B cell (primary cell): ENCODE measurements at regions not wholly inside any gene's neighbourhood (a gene's known extent, or its start where the extent isn't known, plus 50 kb on each side); places are given as distances from the start of the nearest gene placed in this dataset.
"Not testable (repeated sequence)": the region's sequence is repeated elsewhere in the genome, so short reads cannot be mapped to it uniquely, and the experiment has no call there.

Experiments
- ATAC-seq: fragments of 200-7000 bp; cut with Tn5 transposase; one replicate; pipeline ENCODE4 v1.10.0; 2021; ENCODE audit warnings: low read depth, mild to moderate bottlenecking, moderate number of reproducible peaks, moderate library complexity
- CTCF ChIA-PET: fragments of 350-600 bp; sonication (Branson Sonifier 250); formaldehyde crosslinking; loops from one replicate; lab custom pipeline; 2021; ENCODE audit warnings: antibody characterized with exemption, inconsistent platforms; lab: Charles Lee
- POLR2A ChIA-PET: fragments of 350-600 bp; sonication (Branson Sonifier 250); formaldehyde crosslinking; loops from one replicate; lab custom pipeline; 2021; ENCODE audit warnings: antibody characterized with exemption; lab: Charles Lee
- DNase-seq: peaks from one replicate; pipeline ENCODE4 v3.0.0; 2013
- H2AFZ ChIP-seq: 2 replicates; pipeline ENCODE4 v1.6.1; 2012; ENCODE audit warnings: mild to moderate bottlenecking, low read depth, low read length; ENCODE audit not compliant: insufficient read depth, poor library complexity, severe bottlenecking
- H3K27ac ChIP-seq, 2 donors: 1 replicate in 1 of 2; 2 replicates in 1 of 2; pipeline ENCODE4 v1.5.1; 2012 to 2013; ENCODE audit warnings: low read length in 2 of 2, mild to moderate bottlenecking in 2 of 2, moderate library complexity in 1 of 2
- H3K27me3 ChIP-seq, 4 experiments: fragments of 200-600 bp in 1 of 4; sonication (generic) in 1 of 4; replicated peaks in 1 of 4; 1 replicate in 2 of 4; 2 replicates in 2 of 4; pipeline versions ENCODE4 v1.6.1 to v1.7.0; 2013 to 2016; ENCODE audit warnings: low read length in 3 of 4, mild to moderate bottlenecking in 2 of 4, mixed read lengths in 1 of 4, moderate library complexity in 1 of 4; ENCODE audit not compliant: insufficient read depth in 4 of 4, control insufficient read depth in 3 of 4; ENCODE audit errors: control extremely low read depth in 1 of 4
- H3K36me3 ChIP-seq, 2 experiments: replicated peaks in 1 of 2; 1 replicate in 1 of 2; 2 replicates in 1 of 2; pipeline versions ENCODE4 v1.6.1 to v1.7.1; 2013; ENCODE audit warnings: low read length in 1 of 2; ENCODE audit not compliant: insufficient read depth in 2 of 2, control insufficient read depth in 1 of 2; ENCODE audit errors: control extremely low read depth in 1 of 2, extremely low read depth in 1 of 2
- H3K4me1 ChIP-seq, 2 donors: fragments of 200-600 bp in 1 of 2; sonication (generic) in 1 of 2; 1 replicate in 1 of 2; 2 replicates in 1 of 2; pipeline versions ENCODE4 v1.5.1 to v1.6.1; 2013 to 2017; ENCODE audit warnings: low read length in 2 of 2; ENCODE audit not compliant: control insufficient read depth in 2 of 2, insufficient read depth in 2 of 2
- H3K4me2 ChIP-seq: replicated peaks from 2 replicates; pipeline ENCODE3; 2012; ENCODE audit warnings: mild to moderate bottlenecking, low read depth, low read length; ENCODE audit not compliant: poor library complexity, severe bottlenecking
- H3K4me3 ChIP-seq, 5 experiments: fragments of 200-600 bp in 1 of 5; sonication (generic) in 1 of 5; 1 replicate in 3 of 5; 2 replicates in 2 of 5; pipeline versions ENCODE4 v1.5.1 to v1.7.0; 2011 to 2016; ENCODE audit warnings: low read length in 4 of 5, mild to moderate bottlenecking in 4 of 5, low read depth in 2 of 5, control low read depth in 1 of 5, moderate library complexity in 1 of 5; ENCODE audit not compliant: insufficient read depth in 1 of 5; ENCODE audit errors: control extremely low read depth in 1 of 5, extremely low read depth in 1 of 5
- H3K79me2 ChIP-seq: fragments of 200-600 bp; sonication (generic); one replicate; pipeline ENCODE4 v1.6.0; 2016; ENCODE audit warnings: low read length; ENCODE audit not compliant: control insufficient read depth, insufficient read depth
- H3K9ac ChIP-seq: fragments of 200-600 bp; sonication (generic); 2 replicates; pipeline ENCODE4 v1.6.1; 2017; ENCODE audit warnings: mild to moderate bottlenecking, low read length, moderate library complexity
- H3K9me3 ChIP-seq, 3 donors: one replicate each; pipeline versions ENCODE4 v1.6.1 to v1.7.1; 2013; ENCODE audit warnings: low read length in 2 of 3; ENCODE audit not compliant: control insufficient read depth in 2 of 3, insufficient read depth in 1 of 3; ENCODE audit errors: control extremely low read depth in 1 of 3
- H4K20me1 ChIP-seq: 2 replicates; pipeline ENCODE4 v1.6.0; 2012; ENCODE audit warnings: mild to moderate bottlenecking, low read length; ENCODE audit not compliant: insufficient read depth, control insufficient read depth, poor library complexity, severe bottlenecking
- H3K27ac Mint-ChIP-seq: one replicate; pipeline ENCODE4 v1.8.0; 2021; ENCODE audit warnings: mixed read lengths
- H3K27me3 Mint-ChIP-seq: one replicate; pipeline ENCODE4 v1.8.0; 2021; ENCODE audit warnings: mixed read lengths
- H3K4me1 Mint-ChIP-seq: one replicate; pipeline ENCODE4 v1.8.0; 2021; ENCODE audit warnings: mixed read lengths
- H3K4me3 Mint-ChIP-seq: one replicate; pipeline ENCODE4 v1.8.0; 2021; ENCODE audit warnings: mixed read lengths
- H3K9me3 Mint-ChIP-seq: one replicate; pipeline ENCODE4 v1.8.0; 2022; ENCODE audit warnings: mixed read lengths; ENCODE audit not compliant: insufficient read depth
- EZH2 ChIP-seq: IDR thresholded peaks from 2 replicates; pipeline ENCODE4 v1.6.1; 2012; ENCODE audit warnings: borderline replicate concordance, low read depth, mild to moderate bottlenecking, moderate library complexity, low read length; ENCODE audit not compliant: insufficient read depth, poor library complexity, severe bottlenecking
- WGBS: methylation state at CpG from one replicate; pipeline ENCODE4 v1.1.5; 2013; ENCODE audit warnings: missing lambda C conversion rate; ENCODE audit not compliant: insufficient coverage; 5-methylcytosine and 5-hydroxymethylcytosine counted together
- intact Hi-C: fragments of 100-400 bp; cut with micrococcal nuclease; formaldehyde crosslinking; loops from one replicate; pipeline ENCODE4 v1.10.0; 2022
- TF ChIP-seq, protein P1 (sequence below): fragments of 200-600 bp; IDR thresholded peaks from one replicate; pipeline ENCODE4 v1.8.0; 2022; ENCODE audit warnings: antibody characterized with exemption, mild to moderate bottlenecking

DNA sequence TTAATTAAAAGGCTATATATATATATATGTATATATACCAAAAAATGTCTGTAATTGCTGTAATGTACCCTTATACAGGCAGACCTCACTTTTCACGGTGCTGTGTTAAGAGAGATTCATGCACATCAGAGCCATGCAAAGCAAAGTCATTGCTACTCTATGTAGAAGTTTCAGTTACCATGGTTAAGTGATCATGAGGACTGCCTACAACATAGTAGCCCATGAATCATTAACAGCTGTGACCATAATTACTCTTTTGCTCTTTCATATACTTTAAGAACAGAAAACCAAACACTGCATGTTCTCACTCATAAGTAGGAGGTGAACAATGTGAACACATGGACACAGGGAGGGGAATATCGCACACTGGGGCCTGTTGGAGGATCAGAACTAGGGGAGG is 225.3 kb upstream of the EPHA3 start:
- Histone ChIP-seq H3K36me3 (no peaks in the 10 kb centered on the region), H3K9me3 (peaks cover 0 to 7% (median 0%) of the 10 kb centered on the region in 3 donors), H3K9ac (no peak overlapping the region), H3K27ac (no peak overlapping the region), H2AFZ (no peak overlapping the region), H4K20me1 (no peaks in the 10 kb centered on the region), H3K27me3 (no peaks in the 10 kb centered on the region), H3K4me1 (no peaks in the 10 kb centered on the region), H3K79me2 (no peaks in the 10 kb centered on the region), H3K4me2 (no peak overlapping the region), H3K4me3 (no peak overlapping the region)
- TF ChIP-seq EZH2, result no peak
- TF ChIP-seq, protein P1, sequence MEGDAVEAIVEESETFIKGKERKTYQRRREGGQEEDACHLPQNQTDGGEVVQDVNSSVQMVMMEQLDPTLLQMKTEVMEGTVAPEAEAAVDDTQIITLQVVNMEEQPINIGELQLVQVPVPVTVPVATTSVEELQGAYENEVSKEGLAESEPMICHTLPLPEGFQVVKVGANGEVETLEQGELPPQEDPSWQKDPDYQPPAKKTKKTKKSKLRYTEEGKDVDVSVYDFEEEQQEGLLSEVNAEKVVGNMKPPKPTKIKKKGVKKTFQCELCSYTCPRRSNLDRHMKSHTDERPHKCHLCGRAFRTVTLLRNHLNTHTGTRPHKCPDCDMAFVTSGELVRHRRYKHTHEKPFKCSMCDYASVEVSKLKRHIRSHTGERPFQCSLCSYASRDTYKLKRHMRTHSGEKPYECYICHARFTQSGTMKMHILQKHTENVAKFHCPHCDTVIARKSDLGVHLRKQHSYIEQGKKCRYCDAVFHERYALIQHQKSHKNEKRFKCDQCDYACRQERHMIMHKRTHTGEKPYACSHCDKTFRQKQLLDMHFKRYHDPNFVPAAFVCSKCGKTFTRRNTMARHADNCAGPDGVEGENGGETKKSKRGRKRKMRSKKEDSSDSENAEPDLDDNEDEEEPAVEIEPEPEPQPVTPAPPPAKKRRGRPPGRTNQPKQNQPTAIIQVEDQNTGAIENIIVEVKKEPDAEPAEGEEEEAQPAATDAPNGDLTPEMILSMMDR, result no peak
- no peaks in the 10 kb centered on the region for H3K27me3 Mint-ChIP-seq
- no peaks in the 10 kb centered on the region for H3K9me3 Mint-ChIP-seq
- ChIA-PET POLR2A (no interaction called here), CTCF (no interaction called here)
- no peak for DNase-seq
- H3K4me3 Mint-ChIP-seq, result no peak overlapping the region
- H3K4me1 Mint-ChIP-seq, result no peaks in the 10 kb centered on the region
- no peak for ATAC-seq
- intact Hi-C loops, result no loop called here
- no CpG with 5 or more reads among the region's 2 CpGs for WGBS
- H3K27ac Mint-ChIP-seq, result no peak overlapping the region

DNA sequence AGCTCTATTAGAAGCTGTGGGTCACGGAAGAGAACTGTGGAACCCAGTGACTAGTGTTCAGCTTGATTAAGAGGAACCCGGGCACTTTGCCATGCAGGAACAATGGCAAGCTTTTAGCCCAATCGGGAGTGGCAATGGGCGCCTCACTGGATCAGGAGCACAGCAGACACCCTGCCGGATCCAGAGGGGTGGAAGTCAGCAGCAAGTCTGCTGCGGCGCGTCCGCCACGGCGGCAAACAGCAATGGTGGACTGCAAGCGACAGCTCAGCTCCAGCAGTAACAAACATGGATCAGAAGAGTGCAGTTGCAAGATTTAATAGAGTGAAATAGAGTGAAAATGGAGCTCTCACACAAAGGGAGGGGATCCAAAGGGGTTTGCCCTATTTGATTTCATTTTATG is 220.8 kb upstream of the EPHA3 start:
- intact Hi-C loops, H3K27ac Mint-ChIP-seq, H3K79me2 ChIP-seq: not testable (repeated sequence)

More for the DNA sequence above, 220.8 kb upstream of the EPHA3 start:
- H3K9me3 Mint-ChIP-seq, H3K4me1 Mint-ChIP-seq, H3K9me3 ChIP-seq, DNase-seq, H3K4me3 ChIP-seq, H3K27me3 Mint-ChIP-seq, H3K36me3 ChIP-seq, H4K20me1 ChIP-seq, H3K27me3 ChIP-seq, ATAC-seq, H3K27ac ChIP-seq, CTCF ChIA-PET, H3K4me2 ChIP-seq, POLR2A ChIA-PET, H3K4me3 Mint-ChIP-seq, H2AFZ ChIP-seq, H3K9ac ChIP-seq, H3K4me1 ChIP-seq: not testable (repeated sequence)
- WGBS, result 98% methylated on average over 9 of the region's 12 CpGs
